Activated T-cell treated with anti-CD3 and anti-CD28 coated beads for 1 hour (primary cell): ENCODE measurements at regions not wholly inside any gene's neighbourhood (a gene's known extent, or its start where the extent isn't known, plus 50 kb on each side); places are given as distances from the start of the nearest gene placed in this dataset.

Experiments
- DNase-seq: peaks from one replicate; pipeline ENCODE4 v3.0.0-alpha.2; 2020; ENCODE audit warnings: low read depth

GRCh38 chr13:76750126-76750525 is 136.1 kb downstream of the KCTD12 start:
- DNase-seq, result no peak

GRCh38 chr13:76745261-76746200 is 140.7 kb downstream of the KCTD12 start:
- no peak for DNase-seq

- DNase-seq, result no peak
These were observed 144.6 kb downstream of the KCTD12 start for GRCh38 chr13:76741624-76742023.

GRCh38 chr13:76741046-76741445 is 145.2 kb downstream of the KCTD12 start:
- DNase-seq, result no peak

- DNase-seq, result no peak
These were observed 147.6 kb downstream of the KCTD12 start for GRCh38 chr13:76738616-76739015.

GRCh38 chr13:76737526-76737925 is 148.7 kb downstream of the KCTD12 start:
- DNase-seq, result no peak

GRCh38 chr13:76735641-76736040 is 150.6 kb downstream of the KCTD12 start:
- DNase-seq, result no peak

- DNase-seq, result no peak
These were observed 152.5 kb downstream of the KCTD12 start for GRCh38 chr13:76733671-76734070.

GRCh38 chr13:76732367-76732766 is 153.8 kb downstream of the KCTD12 start:
- no peak for DNase-seq

GRCh38 chr13:76730220-76730619 is 156.0 kb downstream of the KCTD12 start:
- DNase-seq, result no peak

- no peak for DNase-seq
These were observed 156.5 kb downstream of the KCTD12 start for GRCh38 chr13:76729691-76730090.

GRCh38 chr13:76725896-76726295 is 160.3 kb downstream of the KCTD12 start:
- DNase-seq, result no peak

GRCh38 chr13:76725211-76725610 is 161.0 kb downstream of the KCTD12 start:
- DNase-seq, result no peak

GRCh38 chr13:76724421-76724820 is 161.8 kb downstream of the KCTD12 start:
- no peak for DNase-seq

- DNase-seq, result no peak
These were observed 162.5 kb downstream of the KCTD12 start for GRCh38 chr13:76723551-76724232.

- DNase-seq, result no peak
These were observed 163.4 kb downstream of the KCTD12 start for GRCh38 chr13:76722782-76723181.

- no peak for DNase-seq
These were observed 165.4 kb downstream of the KCTD12 start for GRCh38 chr13:76720821-76721220.

- no peak for DNase-seq
These were observed 165.8 kb downstream of the KCTD12 start for GRCh38 chr13:76720416-76720815.

- DNase-seq, result no peak
These were observed 166.2 kb downstream of the KCTD12 start for GRCh38 chr13:76719955-76720354.

GRCh38 chr13:76717092-76717491 is 169.1 kb downstream of the KCTD12 start:
- DNase-seq, result no peak

- no peak for DNase-seq
These were observed 170.6 kb downstream of the KCTD12 start for GRCh38 chr13:76715621-76716020.

GRCh38 chr13:76715075-76715474 is 171.1 kb downstream of the KCTD12 start:
- no peak for DNase-seq

GRCh38 chr13:76713280-76713679 is 172.9 kb downstream of the KCTD12 start:
- DNase-seq, result no peak
